HG03432 (cell line): ENCODE measurements at regions not wholly inside any gene's neighbourhood (a gene's known extent, or its start where the extent isn't known, plus 50 kb on each side); places are given as distances from the start of the nearest gene placed in this dataset.

Experiments used
- ATAC-seq: cut with Tn5 transposase; IDR thresholded peaks from one replicate; pipeline ENCODE4 v1.9.1; 2021; ENCODE audit warnings: mild to moderate bottlenecking, moderate library complexity; ENCODE audit not compliant: unreplicated experiment

DNA sequence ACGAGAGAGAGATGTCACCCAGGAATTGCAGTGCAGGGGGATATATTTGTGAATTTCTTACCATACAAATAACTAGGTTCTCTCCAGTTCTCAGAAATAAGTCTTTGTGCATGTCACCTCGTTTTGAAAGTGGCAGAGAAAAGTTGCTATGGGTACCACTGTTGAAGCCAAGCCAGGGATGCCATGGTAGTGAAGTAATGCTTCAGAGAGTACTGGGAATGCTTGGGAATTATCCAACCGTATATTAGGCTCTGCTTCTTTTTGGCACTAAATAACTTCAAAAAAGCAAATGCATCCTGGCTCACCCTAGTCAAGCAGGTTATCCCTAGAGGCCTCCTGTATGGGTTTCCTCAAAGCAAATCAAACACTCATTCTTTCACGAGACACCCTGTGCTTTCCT, 50.7 kb upstream of the DDX18 start:
- no peak for ATAC-seq
